ENCODE measurements at regions not wholly inside any gene's neighbourhood (a gene's known extent, or its start where the extent isn't known, plus 50 kb on each side); places are given as distances from the start of the nearest gene placed in this dataset.

GRCh38 chr6:16965689-16966088 is 136.2 kb upstream of the STMND1 start:
- TF ChIP-seq CTCF (IDR thresholded peaks at IDR 0.05) (no peak), POLR2A (IDR thresholded peaks at IDR 0.05) (no peak)

All from adrenal gland (tissue), 5 donors.